ENCODE measurements at regions not wholly inside any gene's neighbourhood (a gene's known extent, or its start where the extent isn't known, plus 50 kb on each side); places are given as distances from the start of the nearest gene placed in this dataset.

DNA sequence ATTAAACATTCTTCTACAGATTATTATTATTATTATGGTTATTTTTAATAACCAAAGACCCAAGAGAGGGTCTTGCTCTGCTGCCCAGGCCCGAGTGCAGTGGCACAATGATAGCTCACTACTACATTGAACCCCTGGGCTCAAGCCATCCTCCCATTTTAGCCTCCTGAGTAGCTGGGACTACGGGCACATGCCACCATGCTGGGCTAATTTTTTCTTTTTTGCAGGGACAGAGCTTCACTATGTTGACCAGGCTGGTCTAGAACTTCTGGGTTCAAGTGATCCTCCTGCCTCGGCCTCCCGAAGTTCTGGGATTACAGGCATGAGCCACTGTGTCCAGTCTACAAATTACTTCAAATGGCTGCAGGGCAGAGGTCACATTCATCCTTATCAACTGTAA is 179.8 kb downstream of the KCNRG start:
- DNase-seq (ENCODE audit: low spot score): no peak

DNA sequence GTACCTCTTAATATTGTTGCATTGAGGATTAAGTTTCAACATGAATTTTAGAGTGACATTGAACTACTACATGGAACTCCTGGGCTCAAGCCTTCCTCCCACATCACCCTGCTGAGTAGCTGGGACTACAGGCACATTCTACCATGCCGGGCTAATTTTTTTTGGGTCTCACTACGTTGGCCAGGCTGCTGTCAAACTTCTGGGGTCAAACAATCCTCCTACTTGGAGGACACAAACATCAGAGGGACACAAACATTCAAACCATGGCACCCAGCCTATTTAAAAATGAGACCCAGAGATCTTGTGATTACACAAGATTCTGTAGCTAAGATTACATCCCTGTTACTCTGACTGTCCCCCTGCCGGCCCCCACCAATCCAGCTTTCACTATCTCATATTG is 180.9 kb downstream of the KCNRG start:
- DNase-seq (ENCODE audit: low spot score): no peak

DNA sequence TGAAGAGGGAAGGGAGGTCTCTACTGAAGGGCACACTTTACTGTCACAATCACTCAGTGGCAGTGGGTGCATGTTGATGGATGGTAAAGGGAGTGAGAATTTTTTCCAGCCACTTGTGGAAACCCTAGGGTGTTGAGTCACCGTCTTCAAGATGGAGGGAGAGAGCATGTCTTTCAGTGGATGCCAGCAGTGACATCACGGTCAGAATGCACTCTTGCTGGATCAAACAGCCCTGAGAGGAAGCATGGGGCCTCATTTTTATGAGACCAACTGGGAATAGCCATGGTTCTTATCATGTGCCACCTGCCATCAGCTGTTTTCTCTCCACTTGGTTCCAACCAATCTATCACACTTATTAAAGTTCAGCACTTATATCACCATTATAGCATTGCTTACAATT is 182.5 kb downstream of the KCNRG start:
- no peak for DNase-seq (ENCODE audit: low spot score)

DNA sequence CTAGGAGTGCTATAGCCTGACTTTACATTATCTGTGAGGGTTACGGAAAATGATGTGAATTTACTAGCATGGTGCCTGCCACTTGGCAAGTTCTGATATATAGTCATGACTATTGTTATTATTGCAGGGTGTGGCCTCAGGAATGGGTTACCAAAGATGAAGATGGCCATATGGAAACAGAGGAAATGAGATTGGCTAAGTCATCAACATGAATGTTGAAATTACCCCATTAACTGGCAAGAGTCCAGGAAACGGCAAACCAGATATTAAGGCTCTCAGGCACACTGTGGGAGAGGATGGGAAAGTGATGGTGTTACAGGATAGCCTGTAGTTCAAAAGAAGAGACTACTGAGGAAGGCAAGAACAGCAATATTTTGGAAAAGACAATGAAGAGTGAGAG is 183.3 kb downstream of the KCNRG start:
- DNase-seq (ENCODE audit: low spot score): no peak

DNA sequence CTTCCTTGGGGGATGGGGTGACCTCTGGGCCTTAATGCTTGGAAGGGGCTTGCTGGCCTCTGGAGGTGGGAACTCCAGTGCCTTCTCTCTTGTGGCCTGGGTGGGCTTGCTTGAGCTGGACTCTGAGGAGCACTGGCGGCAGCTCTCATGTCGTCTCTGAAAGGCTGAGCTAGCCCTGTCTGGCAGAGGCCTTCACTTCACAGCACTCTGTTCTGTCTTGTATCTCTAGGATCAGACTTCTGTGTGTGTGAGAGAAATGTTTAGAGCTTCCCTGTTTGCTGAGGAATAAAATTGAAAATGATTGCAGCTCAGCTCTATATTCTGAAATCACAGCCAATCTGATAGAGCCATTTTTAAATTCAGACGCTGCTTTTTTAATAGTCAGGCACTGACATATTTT is 185.3 kb downstream of the KCNRG start:
- no peak for DNase-seq (ENCODE audit: low spot score)

DNA sequence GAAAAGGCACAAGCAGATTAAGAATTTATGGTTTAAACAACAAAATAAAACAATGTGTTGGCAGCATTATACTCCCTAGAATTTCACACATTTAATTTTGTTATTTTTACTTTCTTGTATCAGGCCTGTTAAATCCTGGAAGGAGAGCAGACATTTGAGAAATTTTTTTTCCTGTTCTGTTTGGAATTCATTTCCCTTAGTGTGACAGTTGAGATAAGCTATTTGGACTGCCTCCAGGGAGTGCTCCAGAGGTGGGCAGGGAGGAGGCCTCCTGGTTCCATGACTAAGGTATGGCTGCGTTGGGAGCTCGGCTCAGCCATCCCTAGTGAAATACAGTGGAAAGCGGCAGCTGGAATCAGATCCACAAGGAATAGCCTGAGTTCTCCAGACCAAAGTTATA is 185.7 kb downstream of the KCNRG start:
- DNase-seq (ENCODE audit: low spot score): no peak

DNA sequence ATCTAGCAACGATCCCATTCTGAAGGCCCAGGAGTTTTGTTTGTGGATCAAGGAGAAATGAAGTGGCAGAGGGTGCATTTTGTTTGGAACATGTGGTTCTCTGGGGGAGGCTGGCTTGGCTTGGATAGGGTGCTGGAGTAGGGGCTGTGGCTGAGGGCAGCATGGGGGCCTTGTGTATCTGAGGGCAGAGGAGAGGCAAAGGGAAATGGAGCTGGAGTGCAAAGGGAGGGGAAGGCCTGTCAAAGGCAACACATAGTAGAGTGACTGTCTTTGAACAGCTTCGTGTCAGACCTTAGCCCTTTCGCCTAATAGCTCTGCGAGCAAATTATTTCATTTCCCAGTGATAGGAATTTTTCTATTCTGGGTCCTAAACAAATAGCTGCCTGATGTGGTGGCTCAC is 187.2 kb downstream of the KCNRG start:
- no peak for DNase-seq (ENCODE audit: low spot score)

DNA sequence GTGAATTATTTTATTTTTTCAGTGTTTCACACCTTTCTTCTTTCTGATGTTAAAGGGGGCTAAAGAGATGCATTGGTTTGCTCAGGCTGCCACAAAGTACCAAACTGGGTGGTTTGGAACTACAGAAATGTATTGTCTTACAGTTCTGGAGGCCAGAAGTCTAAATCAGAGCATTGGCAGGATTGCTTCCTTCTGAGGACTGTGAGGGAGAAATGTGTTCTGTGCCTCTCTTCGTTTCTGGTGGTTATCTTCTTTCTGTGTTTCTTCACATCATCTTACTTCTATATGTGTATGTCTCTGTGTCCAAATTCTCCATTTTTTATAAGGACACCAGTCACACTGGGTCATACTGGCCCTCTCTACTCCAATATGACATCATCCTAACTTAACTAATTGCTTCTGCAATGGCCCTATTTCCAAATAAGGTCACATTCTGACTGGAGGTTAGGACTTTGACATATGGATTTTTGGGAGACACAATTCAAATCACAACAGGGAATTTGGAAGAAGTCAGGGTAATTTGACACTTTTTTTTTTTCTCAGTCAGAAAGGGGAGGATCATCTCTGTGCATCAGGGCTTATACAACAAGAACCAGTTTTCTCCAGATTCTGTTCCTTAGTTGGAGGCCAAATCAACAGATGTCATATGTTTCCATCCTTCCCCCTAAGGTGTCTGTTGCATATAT is 188.2 kb downstream of the KCNRG start:
- no peak for DNase-seq (ENCODE audit: low spot score)

DNA sequence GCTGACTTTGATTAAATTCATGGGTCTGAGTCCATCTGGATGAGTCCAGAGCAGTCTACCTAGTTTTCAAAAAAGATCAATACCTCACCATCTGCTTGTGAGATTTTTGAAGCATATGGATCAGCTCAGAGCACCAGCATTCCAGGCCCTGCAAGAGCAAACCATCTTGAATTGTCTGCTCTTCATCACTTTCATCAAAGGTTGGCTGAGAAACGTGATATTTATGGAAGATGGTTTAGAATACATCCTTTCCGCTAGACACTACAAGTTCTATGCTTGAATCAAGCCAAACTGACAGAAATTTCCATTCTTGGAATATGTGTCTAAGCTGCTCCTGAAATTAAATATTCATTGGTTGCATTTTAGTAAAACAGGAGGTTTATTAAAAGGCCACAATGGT is 190.3 kb downstream of the KCNRG start:
- no peak for DNase-seq (ENCODE audit: low spot score)

DNA sequence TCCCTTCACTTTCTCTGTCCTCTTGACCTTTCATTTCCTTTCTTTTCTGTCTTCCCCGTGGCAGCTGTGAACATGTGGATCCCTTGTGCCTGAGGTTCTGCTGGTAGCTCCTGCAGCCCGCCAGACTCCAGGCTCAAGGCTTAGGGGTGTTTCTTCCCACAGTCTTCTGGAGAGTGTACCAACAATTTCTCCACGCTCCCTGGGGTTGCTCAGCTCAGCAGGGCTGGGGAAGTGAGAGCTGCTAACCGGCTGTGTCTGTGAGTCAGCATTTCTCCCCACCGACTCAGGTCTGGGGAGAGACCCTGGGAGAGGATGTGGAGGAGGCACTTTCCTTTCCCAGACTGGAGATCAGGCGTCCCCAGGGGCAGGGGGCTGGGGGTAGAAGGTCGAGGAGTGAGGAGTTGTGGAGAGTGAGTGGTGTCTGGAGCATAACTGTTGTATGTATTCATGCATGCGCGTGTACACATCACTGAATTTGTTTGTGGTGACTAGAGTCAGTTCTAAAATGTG is 193.6 kb downstream of the KCNRG start:
- DNase-seq (ENCODE audit: low spot score): peak; percentile 59

DNA sequence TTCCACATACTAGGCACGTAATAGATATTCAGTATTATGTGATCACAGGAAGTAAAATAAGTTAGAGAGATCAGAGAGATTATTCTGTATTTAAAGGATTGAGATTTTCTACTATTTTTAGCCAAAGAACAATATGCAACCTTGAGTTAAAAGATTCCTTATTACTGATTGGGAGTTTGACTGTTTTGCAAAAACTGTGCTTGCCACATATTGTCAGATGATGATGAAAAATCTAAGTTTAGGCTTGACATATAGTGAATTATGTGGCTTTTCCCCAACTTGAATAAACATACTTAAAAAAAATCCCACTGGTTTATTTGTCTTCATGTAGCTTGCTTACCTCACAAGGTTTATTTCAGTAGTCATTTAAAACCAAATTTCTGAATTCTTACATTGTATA is 194.4 kb downstream of the KCNRG start:
- DNase-seq (ENCODE audit: low spot score): no peak

DNA sequence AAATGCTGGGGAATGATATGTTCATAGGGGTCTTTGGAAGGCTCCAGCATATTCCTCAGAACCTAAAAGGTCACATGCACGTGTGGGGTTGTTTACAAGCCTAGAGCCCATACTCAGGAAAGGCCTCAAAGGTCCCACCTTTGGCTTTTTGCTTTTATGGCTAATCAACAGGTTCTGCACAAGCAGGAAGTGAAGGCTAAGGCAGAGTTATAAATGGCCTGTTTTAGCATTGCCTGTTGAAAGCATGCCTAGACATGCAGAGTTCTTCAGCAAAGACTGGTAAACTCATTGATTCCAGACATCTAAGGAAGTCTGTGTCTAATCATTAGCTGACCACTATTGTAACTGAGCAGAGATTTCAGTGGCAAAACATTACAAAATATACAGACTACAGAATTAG is 198.3 kb downstream of the KCNRG start:
- no peak for DNase-seq (ENCODE audit: low spot score)

DNA sequence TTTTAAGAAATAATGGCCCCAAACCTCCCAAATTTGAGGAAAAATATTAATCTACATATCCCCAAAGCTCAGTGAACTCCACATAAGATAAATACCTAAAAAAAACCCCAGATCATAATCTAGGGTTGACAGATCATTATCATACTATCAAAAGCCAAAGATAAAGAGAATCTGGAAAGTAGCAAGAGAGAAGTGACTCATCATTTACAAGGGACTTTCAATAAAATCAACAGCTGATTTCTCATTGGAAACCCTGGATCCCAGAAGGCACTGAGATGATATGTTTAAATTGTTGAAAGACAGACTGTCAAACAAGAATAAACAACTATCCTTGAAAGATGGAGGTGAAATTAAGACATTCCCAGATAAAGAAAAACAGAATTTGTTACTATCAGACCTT is 199.3 kb downstream of the KCNRG start:
- no peak for DNase-seq (ENCODE audit: low spot score)

DNA sequence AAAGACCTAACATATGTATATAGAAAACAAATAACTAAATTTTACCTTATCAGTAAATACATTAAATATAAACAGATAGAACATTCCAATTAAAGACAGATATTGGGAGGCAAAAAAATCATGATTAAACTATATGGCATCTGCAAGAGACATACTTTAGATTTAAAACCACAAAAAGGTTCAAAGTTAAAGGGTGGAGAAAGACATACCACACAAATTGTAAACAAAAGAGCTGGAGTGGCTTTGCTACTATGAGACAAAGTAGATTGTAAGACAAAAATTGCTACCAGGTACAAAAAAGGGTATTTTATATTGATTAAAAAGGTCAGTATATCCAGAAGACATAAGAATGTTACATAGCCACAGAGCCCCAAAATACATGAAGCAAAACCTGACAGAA is 200.2 kb downstream of the KCNRG start:
- DNase-seq (ENCODE audit: low spot score): no peak

DNA sequence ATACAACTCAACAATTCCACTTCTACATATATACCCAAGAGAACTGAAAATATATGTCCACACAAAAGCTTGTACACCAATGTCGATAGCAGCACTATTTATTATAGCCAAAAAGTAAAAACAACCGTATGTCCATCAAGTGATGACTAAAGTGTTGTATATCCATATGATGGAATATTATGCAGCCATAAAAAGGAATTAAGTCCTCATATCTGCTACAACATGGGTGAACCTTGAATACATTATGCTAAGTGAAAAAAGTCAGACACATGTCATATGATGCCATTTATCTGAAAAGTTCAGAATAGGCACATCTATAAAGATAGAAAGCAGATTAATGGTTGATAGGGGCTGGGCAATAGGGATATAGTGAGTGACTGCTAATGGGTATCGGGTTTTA is 204.5 kb downstream of the KCNRG start:
- no peak for DNase-seq (ENCODE audit: low spot score)

DNA sequence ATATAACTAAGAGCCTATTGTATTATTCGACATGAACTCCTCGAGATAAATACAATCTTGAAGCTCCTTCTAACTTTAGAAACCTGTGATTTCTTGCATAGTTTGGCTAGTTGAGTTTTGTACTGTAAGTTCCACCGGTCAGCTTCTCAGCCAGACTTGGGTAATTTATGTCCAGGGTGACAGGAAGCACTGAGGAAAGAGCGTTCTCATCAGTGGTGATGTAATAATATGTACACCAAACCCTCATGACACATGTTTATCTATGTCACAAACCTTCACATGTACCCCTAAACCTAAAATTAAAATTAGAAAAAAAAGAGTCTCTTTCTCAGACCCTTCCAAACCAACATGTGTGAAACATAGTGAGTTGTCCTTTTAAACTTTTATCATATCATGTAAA is 205.7 kb downstream of the KCNRG start:
- DNase-seq (ENCODE audit: low spot score): no peak

DNA sequence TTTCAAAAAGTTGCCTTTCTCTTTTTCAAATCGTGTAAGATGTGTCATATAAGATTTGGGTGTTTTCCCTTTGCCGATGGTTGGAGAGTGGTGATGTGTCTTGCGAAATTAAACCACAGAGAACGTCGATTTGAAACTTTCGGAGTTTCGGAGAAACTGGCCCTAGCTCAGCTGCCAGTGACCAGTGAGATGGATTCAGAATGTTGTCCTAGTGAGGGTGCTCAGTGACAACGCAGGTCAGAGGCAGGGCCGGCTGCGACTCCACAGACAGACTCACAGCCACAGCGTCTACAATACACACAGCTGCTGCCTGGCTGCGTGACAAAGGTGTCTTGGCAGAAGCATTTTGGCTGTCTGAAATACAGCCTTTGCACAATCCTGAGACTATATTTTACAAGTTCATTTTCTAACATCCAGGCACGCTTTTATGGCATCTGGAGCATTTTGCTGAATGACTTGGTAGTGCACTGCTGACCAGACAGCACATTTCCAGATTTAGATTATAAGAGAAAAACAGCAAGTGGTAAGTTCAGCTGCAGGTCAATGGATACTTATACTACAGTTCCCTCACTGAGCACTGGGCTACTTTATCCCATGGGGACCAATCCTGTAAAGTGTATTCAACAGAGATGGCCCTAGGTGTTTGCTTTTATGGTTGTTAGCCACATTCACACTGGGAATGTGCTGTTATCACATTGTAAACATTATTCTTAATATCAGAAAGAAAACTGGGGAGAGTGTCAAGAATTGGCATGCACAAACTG is 207.5 kb downstream of the KCNRG start:
- peak; percentile 37 for DNase-seq (ENCODE audit: low spot score)

DNA sequence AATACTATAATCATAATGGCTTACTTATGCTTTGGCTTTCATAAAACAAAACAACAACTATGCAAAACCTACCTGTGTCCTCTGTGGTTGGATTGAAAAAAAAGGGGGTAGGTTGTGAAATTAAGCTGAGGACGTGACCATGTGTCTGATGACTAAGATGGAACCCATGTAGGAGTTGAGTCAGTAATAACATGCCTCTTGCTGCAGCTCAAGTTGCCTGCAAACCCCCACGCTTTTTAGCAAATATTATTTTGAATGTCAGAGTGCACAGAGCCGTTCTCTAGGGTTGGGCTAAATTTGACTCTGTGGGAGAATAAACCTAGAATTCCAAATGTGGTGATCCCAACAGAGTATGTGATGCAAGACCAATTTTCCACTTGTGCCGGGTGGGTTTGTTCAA is 209.3 kb downstream of the KCNRG start:
- DNase-seq (ENCODE audit: low spot score): peak; percentile 12

DNA sequence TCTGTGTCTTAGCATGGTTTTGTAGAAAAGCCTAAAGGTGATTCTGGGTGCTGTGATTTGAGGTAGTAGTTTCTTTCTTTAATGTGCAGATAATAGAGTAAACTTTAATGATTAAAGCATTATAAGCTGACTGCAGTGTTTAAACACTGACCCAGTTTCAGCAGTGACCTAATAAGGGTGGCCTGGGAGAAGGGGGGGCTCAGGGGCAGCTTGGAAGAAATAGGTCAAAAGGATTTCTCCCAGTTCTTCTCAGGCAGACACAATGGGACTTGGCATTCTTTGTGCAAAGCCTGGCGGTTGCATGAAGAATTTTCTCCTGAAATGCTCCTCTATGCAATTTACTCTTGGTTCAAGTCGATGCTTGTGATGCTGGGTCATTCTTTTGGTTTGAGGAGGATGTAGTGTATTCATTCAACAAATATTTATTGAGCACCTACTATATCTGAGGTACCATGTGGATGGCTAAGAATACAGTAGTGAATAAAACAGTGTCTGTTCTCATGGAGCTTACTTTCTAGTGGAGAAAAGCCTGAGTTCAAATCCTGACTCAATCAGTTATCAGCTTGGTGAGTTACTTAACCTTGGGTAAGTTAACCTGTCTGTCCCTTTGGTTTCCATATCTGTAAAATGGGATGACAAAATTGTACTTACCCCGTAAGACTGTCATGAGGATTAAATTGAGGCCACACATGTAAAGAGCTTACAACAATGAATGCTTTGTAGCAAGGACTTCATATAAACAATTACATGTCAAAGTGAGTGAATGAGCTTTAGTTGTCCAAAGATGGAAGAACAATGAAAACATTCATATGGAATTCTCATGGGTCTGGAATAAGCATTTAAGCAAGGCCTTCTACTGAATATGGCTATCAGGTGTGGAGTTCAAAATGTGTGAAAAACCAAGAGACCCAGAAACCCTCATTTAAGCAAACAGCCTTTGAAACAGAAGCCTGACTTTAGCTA is 210.2 kb downstream of the KCNRG start:
- no peak for DNase-seq (ENCODE audit: low spot score)

DNA sequence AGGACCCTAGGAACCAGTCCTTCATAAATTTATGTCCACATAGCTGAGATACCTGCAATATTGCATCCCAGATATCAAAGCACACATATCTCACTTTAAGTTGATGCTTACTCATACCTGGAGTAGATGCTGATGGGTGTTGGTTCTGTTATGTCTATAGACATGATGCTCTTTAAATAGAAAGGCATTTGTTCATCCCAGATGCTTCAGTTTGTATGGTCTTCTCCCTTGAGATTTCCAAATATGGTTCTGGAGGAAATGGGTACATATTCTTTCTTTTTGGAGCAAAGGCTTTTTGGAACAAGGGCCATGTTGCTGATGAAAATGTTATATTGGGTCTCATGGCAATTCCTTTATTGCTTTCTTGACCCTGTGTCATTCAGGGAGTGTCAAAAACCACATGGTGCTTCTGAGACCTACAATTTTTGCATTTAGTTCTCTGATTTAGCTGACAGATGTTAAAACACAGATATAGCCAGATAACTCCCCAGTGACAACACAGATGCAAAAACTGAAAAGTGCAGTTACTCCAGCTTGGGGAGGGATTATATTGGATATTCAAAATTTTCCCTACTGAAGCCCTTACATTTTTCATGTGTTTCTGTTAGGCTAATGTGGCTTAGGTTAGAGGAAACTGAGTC is 211.4 kb downstream of the KCNRG start:
- no peak for DNase-seq (ENCODE audit: low spot score)

DNA sequence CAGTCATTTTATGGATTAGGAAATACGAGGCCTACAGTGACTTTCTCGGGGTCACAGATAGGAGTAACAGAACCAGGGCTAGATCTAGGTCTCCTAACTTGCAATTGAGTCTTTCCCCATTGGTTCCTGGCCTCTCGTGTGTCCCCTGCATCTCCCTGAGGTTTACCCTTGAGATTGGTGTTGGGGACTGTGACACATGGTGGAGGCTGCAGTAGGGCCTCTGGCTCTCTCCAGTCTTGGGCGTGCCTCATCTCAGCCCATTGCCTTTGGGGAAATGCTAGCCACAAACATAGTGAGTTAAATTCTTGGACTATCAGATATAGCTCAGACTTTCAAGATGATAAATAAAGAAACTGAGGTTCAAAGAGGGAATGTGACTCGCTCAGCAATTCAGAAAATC is 212.1 kb downstream of the KCNRG start:
- DNase-seq (ENCODE audit: low spot score): no peak

DNA sequence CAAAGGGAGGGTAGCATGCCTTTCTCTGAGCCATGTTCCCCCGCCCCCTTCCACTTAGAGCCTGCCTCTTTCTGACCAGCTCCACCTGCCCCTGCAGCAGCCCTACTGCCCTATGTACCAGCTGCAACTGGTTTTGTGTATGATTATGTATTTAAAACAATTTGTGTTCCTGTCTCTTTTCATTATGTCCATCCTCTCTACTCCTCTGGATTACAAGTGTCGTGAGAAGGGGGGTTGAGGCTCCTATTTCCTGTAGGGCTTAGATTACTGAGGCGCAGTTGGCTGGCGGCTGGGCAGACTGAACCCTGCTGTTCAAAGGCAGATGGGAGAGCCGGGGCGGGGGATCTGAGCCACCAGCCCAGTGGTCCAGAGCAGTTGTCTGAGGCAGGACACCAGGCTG is 213.3 kb downstream of the KCNRG start:
- DNase-seq (ENCODE audit: low spot score): no peak
